Stimulated activated CD4-positive, alpha-beta T cell treated with anti-CD3 and anti-CD28 coated beads, Interleukin-2, amount 100 ng/mL, for 4 hours (primary cell): ENCODE measurements at regions not wholly inside any gene's neighbourhood (a gene's known extent, or its start where the extent isn't known, plus 50 kb on each side); places are given as distances from the start of the nearest gene placed in this dataset.

Experiments used
- DNase-seq: peaks from one replicate; pipeline ENCODE4 v3.0.0-alpha.2; 2020; ENCODE audit warnings: low read depth

- no peak for DNase-seq
Observed at GRCh38 chr20:56835829-56836550, 206.9 kb downstream of the TFAP2C start.

GRCh38 chr20:56839222-56839621 lies 210.1 kb downstream of the TFAP2C start:
- DNase-seq = no peak

- DNase-seq = no peak
Observed at GRCh38 chr20:56839786-56840185, 210.7 kb downstream of the TFAP2C start.

GRCh38 chr20:56840716-56841261 lies 211.7 kb downstream of the TFAP2C start:
- DNase-seq = no peak

- no peak for DNase-seq
Observed at GRCh38 chr20:56841346-56841908, 212.3 kb downstream of the TFAP2C start.

- no peak for DNase-seq
Observed at GRCh38 chr20:56842056-56842455, 212.9 kb downstream of the TFAP2C start.

- DNase-seq = no peak
Observed at GRCh38 chr20:56843386-56843785, 214.3 kb downstream of the TFAP2C start.

- DNase-seq = no peak
Observed at GRCh38 chr20:56843817-56844216, 214.7 kb downstream of the TFAP2C start.

- no peak for DNase-seq
Observed at GRCh38 chr20:56845546-56846086, 216.5 kb downstream of the TFAP2C start.

GRCh38 chr20:56848561-56848960 lies 219.5 kb downstream of the TFAP2C start:
- DNase-seq = no peak

GRCh38 chr20:56851552-56851951 lies 222.4 kb downstream of the TFAP2C start:
- no peak for DNase-seq

- no peak for DNase-seq
Observed at GRCh38 chr20:56855708-56856107, 226.6 kb downstream of the TFAP2C start.

- DNase-seq = no peak
Observed at GRCh38 chr20:56857950-56858349, 228.8 kb downstream of the TFAP2C start.

GRCh38 chr20:56859039-56859800 lies 230.1 kb downstream of the TFAP2C start:
- DNase-seq = no peak

GRCh38 chr20:56859801-56860261 lies 230.7 kb downstream of the TFAP2C start:
- DNase-seq = no peak

GRCh38 chr20:56860413-56860812 lies 231.3 kb downstream of the TFAP2C start:
- no peak for DNase-seq

- DNase-seq = no peak
Observed at GRCh38 chr20:56861590-56861989, 232.5 kb downstream of the TFAP2C start.

GRCh38 chr20:56865055-56865454 lies 235.9 kb downstream of the TFAP2C start:
- no peak for DNase-seq

GRCh38 chr20:56867128-56867527 lies 238.0 kb downstream of the TFAP2C start:
- DNase-seq = no peak

GRCh38 chr20:56868746-56869145 lies 239.6 kb downstream of the TFAP2C start:
- DNase-seq = no peak

- DNase-seq = no peak
Observed at GRCh38 chr20:56870271-56870670, 241.2 kb downstream of the TFAP2C start.

- no peak for DNase-seq
Observed at GRCh38 chr20:56871691-56872090, 242.6 kb downstream of the TFAP2C start.
